ENCODE measurements at regions not wholly inside any gene's neighbourhood (a gene's known extent, or its start where the extent isn't known, plus 50 kb on each side); places are given as distances from the start of the nearest gene placed in this dataset.

GRCh38 chrX:40849906-40850823 is 114.8 kb upstream of the MED14 start:
- TF ChIP-seq POLR2A (IDR thresholded peaks at IDR 0.05; ENCODE audit: low read depth, low read length) (no peak), POLR2AphosphoS5 (IDR thresholded peaks at IDR 0.05; ENCODE audit: low read depth, low read length) (no peak)

All from GM12892 (cell line).